ENCODE measurements at regions not wholly inside any gene's neighbourhood (a gene's known extent, or its start where the extent isn't known, plus 50 kb on each side); places are given as distances from the start of the nearest gene placed in this dataset.

DNA sequence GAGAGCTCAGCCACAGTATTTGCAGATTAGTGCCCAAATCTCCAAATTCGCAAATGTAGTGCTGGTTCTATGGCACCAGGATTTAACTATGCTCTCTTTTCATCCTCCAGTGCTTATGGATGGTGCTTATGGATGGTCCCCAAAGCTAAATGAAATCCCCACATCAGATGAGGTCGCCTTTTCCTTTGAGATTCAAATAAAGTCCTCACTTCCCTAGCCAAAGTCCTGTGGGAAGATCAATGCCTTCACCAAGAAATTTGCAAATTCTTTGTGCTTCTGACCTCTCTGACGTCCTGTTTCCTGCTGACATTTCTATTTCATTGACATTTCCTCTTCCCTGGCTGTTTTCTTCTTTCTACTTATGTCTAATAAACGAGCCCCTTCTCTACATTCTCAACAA is 1077.0 kb upstream of the C9orf72 start (continued):
- TF ChIP-seq EGR1 (IDR thresholded peaks at IDR 0.05; ENCODE audit: borderline replicate concordance, low read depth, low read length), result no peak
